ENCODE measurements at regions not wholly inside any gene's neighbourhood (a gene's known extent, or its start where the extent isn't known, plus 50 kb on each side); places are given as distances from the start of the nearest gene placed in this dataset.

DNA sequence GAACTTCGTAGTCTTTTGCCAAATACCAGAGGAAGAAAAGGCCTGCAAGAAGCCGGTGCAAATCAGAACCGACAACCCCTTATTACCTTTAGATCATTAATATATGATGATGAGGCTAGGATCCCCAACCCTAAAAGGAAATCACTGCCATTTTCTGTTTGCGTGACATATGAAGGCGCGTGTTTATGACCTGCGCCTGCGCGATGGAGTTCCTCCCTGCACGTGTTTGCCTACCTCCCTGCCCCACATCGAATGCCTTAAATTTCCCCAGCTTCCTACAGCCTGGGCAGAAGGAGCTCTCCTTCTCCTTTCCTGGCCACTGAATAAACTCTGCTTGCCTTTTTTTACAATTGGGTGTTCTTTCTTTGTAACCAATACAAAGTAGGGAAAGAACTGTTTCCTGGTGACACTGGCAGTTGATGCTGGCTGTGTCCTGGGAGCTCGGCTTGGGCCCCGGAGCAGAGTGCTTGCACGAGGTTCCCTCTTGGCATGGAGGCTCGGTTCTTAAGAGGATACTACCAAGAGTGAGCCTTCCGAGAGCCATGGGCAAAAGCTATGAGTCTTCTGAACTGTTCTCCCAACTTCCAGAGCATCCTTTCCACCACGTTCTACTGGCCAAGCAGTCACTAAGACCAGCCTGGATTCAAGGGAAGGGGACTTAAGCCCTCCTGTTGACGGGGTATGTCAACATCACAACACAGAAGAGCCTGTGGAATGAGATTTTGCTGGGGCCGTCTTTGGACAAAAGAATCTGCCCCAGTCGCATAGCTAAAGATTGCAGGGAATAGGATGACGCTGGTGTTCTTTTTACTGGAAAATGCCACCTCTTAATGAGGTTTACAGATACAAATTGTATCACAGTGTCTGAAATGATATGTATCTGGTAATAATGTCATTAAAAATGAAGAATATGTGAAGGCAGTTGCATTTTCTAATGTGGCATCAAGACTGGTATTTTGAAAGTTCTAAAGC lies 179.8 kb downstream of the SH3BP4 start:
- Histone ChIP-seq H3K18ac (ENCODE audit: extremely low read depth, low read length) (no peak overlapping the region), H3K9me3 (ENCODE audit: insufficient read depth in 2 of 2, low read depth in 1 of 2, low read length in 1 of 2) (no peaks in the 10 kb centered on the region), H2BK5ac (ENCODE audit: low read depth, low read length) (no peak overlapping the region), H2AK5ac (ENCODE audit: low read depth, low read length) (no peak overlapping the region), H3K4me1 (replicated peaks in 1 of 4; ENCODE audit: control insufficient read depth in 3 of 4, insufficient read depth in 4 of 4, low read length in 3 of 4) (peaks cover 0 to 5% (median 0%) of the 10 kb centered on the region in 4 experiments; a peak in 2 of 7 replicates), H2BK20ac (ENCODE audit: low read length) (no peak overlapping the region), H3K4ac (replicated peaks; ENCODE audit: insufficient read length, low read depth, low read length) (no peak overlapping the region), H4K20me1 (replicated peaks in 1 of 2; ENCODE audit: control insufficient read depth in 1 of 2, insufficient read depth in 2 of 2, low read length in 2 of 2) (no peaks in the 10 kb centered on the region), H3K27ac (ENCODE audit: low read depth, low read length) (no peak overlapping the region), H3K23me2 (ENCODE audit: low read depth, low read length) (no peaks in the 10 kb centered on the region), H2AFZ (ENCODE audit: low read length) (no peak overlapping the region), H3K27me3 (replicated peaks in 1 of 4; ENCODE audit: control insufficient read depth in 3 of 4, extremely low read depth in 1 of 4, insufficient read depth in 3 of 4, low read length in 3 of 4) (peaks cover 5 to 32% (median 18%) of the 10 kb centered on the region in 4 experiments), H2BK12ac (ENCODE audit: low read depth, low read length) (no peak overlapping the region), H3K23ac (ENCODE audit: insufficient read length) (no peak overlapping the region), H4K5ac (ENCODE audit: insufficient read length, low read depth, low read length) (no peak overlapping the region), H3K4me3 (ENCODE audit: extremely low read depth in 1 of 4, insufficient read depth in 2 of 4, low read depth in 3 of 4, low read length in 4 of 4) (no peak overlapping the region), H3K79me1 (ENCODE audit: low read depth, low read length) (no peaks in the 10 kb centered on the region), H3K79me2 (ENCODE audit: control insufficient read depth in 1 of 2, insufficient read depth in 2 of 2, low read length in 2 of 2) (no peaks in the 10 kb centered on the region), H4K91ac (replicated peaks; ENCODE audit: insufficient read length, low read length) (no peak overlapping the region), H2BK120ac (replicated peaks; ENCODE audit: low read depth, low read length) (no peak overlapping the region), H3K9ac (replicated peaks in 1 of 4; ENCODE audit: extremely low read depth in 1 of 4, low read depth in 3 of 4, low read length in 3 of 4) (no peak overlapping the region), H3K56ac (replicated peaks; ENCODE audit: insufficient read length, low read depth, low read length) (no peak overlapping the region), H3K14ac (ENCODE audit: insufficient read length) (no peak overlapping the region), H3K36me3 (ENCODE audit: control insufficient read depth in 2 of 4, insufficient read depth in 4 of 4, low read length in 3 of 4) (no peaks in the 10 kb centered on the region), H3K4me2 (ENCODE audit: insufficient read depth in 1 of 2, low read depth in 2 of 2, low read length in 2 of 2) (no peak overlapping the region), H2BK15ac (ENCODE audit: low read length) (no peak overlapping the region), H4K8ac (ENCODE audit: extremely low read depth, insufficient read depth, low read length) (no peak overlapping the region)
- TF ChIP-seq BRCA1 (IDR thresholded peaks at IDR 0.05; ENCODE audit: low read depth, low read length) = no peak
- no peak for TF ChIP-seq JUND (IDR thresholded peaks at IDR 0.05; ENCODE audit: low read length)
- TF ChIP-seq TAF7 (optimal IDR thresholded peaks at IDR 0.05; ENCODE audit: borderline replicate concordance, low read depth, low read length) = no peak
- no peak for TF ChIP-seq GTF2F1 (IDR thresholded peaks at IDR 0.05; ENCODE audit: borderline replicate concordance, low read depth, low read length)
- no peak for TF ChIP-seq MAFK (IDR thresholded peaks at IDR 0.05; ENCODE audit: low read depth, low read length)
- TF ChIP-seq POU5F1 (IDR thresholded peaks at IDR 0.05; ENCODE audit: low read depth, low read length) = no peak
- no peak for TF ChIP-seq SIN3A (conservative IDR thresholded peaks at IDR 0.05 in 1 of 2, IDR thresholded peaks at IDR 0.05 in 1 of 2; ENCODE audit: low read depth in 1 of 2, low read length in 2 of 2)
- no peak for TF ChIP-seq POLR2A (IDR thresholded peaks at IDR 0.05; ENCODE audit: control extremely low read depth in 1 of 2, low read depth in 2 of 2, low read length in 2 of 2)
- TF ChIP-seq CEBPB (IDR thresholded peaks at IDR 0.05; ENCODE audit: low read depth, low read length) = no peak
- FAIRE-seq (no peak), DNase-seq (ENCODE audit: low read depth in 1 of 2, low spot score in 2 of 2) (no peak)
- WGBS, 2 experiments (ENCODE audit: extremely low coverage in 1 of 2, insufficient coverage in 1 of 2, insufficient read length in 1 of 2, insufficient replicate concordance in 2 of 2, low coverage in 1 of 2, low lambda C conversion rate in 2 of 2, missing lambda C conversion rate in 1 of 2) = 88% methylated on average over 21 of the region's 21 CpGs; no CpG with 5 or more reads in 1 of the 2 experiments
- CTCF ChIA-PET (ENCODE audit: partially characterized antibody) = interaction anchor here (0.5 to 1.9 kb wide), 13 partner anchors 14 to 1046 kb away, joined by 3 to 8 read pairs (median 4); no protein-coding TSS in a partner anchor
- POLR2A ChIA-PET (ENCODE audit: partially characterized antibody) = no interaction called here
